ENCODE measurements at regions not wholly inside any gene's neighbourhood (a gene's known extent, or its start where the extent isn't known, plus 50 kb on each side); places are given as distances from the start of the nearest gene placed in this dataset.
A peak's percentile ranks its signal among the peaks of the same experiment; 100 is the strongest.

GRCh38 chr2:176561706-176562105 is 292.5 kb downstream of the MTX2 start:
- Mint-ChIP-seq H3K27me3 (ENCODE audit: low read depth, poor library complexity) (peaks cover 8% of the 10 kb centered on the region), H3K36me3 (ENCODE audit: low read depth) (no peaks in the 10 kb centered on the region), H3K4me1 (peaks cover 58% of the 10 kb centered on the region), H3K9me3 (no peaks in the 10 kb centered on the region), H3K4me3 (no peak overlapping the region), H3K27ac (no peak overlapping the region)
- no peak for DNase-seq
- TF ChIP-seq CTCF (IDR thresholded peaks at IDR 0.05), result no peak

- TF ChIP-seq CTCF (IDR thresholded peaks at IDR 0.05), result no peak
- no peak overlapping the region for H3K27ac Mint-ChIP-seq
- H3K27me3 Mint-ChIP-seq (ENCODE audit: low read depth, poor library complexity), result peaks cover 4% of the 10 kb centered on the region
Observed at GRCh38 chr2:176562359-176563078, 293.3 kb downstream of the MTX2 start.

GRCh38 chr2:176565641-176566323 is 296.5 kb downstream of the MTX2 start:
- DNase-seq, result peak; percentile 30
- peak overlapping the region; percentile 82 for H3K27ac Mint-ChIP-seq
- TF ChIP-seq CTCF (IDR thresholded peaks at IDR 0.05), result no peak
- peak overlapping the region; percentile 63 for H3K4me3 Mint-ChIP-seq
- no peaks in the 10 kb centered on the region for H3K9me3 Mint-ChIP-seq
- no peaks in the 10 kb centered on the region for H3K36me3 Mint-ChIP-seq (ENCODE audit: low read depth)
- peaks cover 11% of the 10 kb centered on the region for H3K27me3 Mint-ChIP-seq (ENCODE audit: low read depth, poor library complexity)
- H3K4me1 Mint-ChIP-seq, result peaks cover 57% of the 10 kb centered on the region

More at GRCh38 chr2:176562359-176563078, 293.3 kb downstream of the MTX2 start:
- Mint-ChIP-seq H3K36me3 (ENCODE audit: low read depth) (no peaks in the 10 kb centered on the region), H3K4me3 (no peak overlapping the region), H3K9me3 (no peaks in the 10 kb centered on the region), H3K4me1 (peaks cover 65% of the 10 kb centered on the region)
- DNase-seq, result no peak

DNA sequence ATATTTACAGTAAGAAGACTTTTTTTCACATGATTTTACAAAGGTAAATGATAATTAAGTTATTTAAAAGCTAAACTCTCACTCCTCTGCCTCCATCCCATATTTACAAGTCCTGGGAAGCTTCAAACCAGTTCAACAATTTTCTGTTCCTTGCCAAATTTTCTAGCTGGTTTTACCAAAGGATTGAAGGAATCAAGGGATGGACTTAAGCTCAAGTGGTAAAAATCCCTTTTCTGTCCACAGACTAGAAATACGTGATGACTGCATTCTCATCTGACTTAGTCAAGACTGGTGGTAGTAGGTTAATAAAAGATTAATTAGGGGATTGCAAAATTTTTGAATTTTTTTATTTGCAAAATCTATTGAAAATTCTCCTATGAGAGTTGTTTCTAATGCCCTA is 297.3 kb downstream of the MTX2 start:
- Mint-ChIP-seq H3K27me3 (ENCODE audit: low read depth, poor library complexity) (peaks cover 9% of the 10 kb centered on the region), H3K4me1 (peaks cover 51% of the 10 kb centered on the region), H3K36me3 (ENCODE audit: low read depth) (no peaks in the 10 kb centered on the region), H3K9me3 (no peaks in the 10 kb centered on the region), H3K27ac (no peak overlapping the region), H3K4me3 (no peak overlapping the region)
- no peak for TF ChIP-seq CTCF (IDR thresholded peaks at IDR 0.05)
- DNase-seq, result no peak

DNA sequence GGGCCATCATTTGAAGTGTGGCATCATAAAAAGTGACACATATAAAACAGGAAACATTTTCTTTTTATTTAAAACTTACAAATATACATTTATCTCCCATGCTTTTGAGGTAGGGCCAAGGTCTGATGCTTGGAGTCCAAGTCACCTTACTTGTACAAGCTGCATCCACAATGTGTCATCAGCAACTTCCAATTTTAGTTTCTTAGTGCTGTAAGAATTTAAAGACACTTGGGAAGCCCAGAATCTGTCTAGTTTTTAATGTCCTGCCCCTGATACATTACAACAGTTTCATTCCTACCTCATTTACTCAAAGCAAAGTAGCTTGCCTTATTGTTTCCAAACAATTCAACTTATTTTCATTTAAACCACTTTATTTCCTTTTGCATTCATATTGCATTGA is 297.7 kb downstream of the MTX2 start:
- DNase-seq, result no peak
- Mint-ChIP-seq H3K36me3 (ENCODE audit: low read depth) (no peaks in the 10 kb centered on the region), H3K9me3 (no peaks in the 10 kb centered on the region), H3K27me3 (ENCODE audit: low read depth, poor library complexity) (peaks cover 9% of the 10 kb centered on the region), H3K4me3 (no peak overlapping the region), H3K4me1 (peaks cover 47% of the 10 kb centered on the region), H3K27ac (no peak overlapping the region)
- TF ChIP-seq CTCF (IDR thresholded peaks at IDR 0.05), result no peak
